GM12878 (cell line): ENCODE measurements at regions not wholly inside any gene's neighbourhood (a gene's known extent, or its start where the extent isn't known, plus 50 kb on each side); places are given as distances from the start of the nearest gene placed in this dataset.

ENCODE experiments used
- ATAC-seq: fragments of 200-7000 bp; cut with Tn5 transposase; 3 replicates; pipeline ENCODE4 v1.9.1; 2020; ENCODE audit warnings: mild to moderate bottlenecking, moderate library complexity
- BruUV-seq: library from RNA; stranded (reverse); fragments of 400-500 nt; replicated peaks from 2 replicates; lab custom pipeline; 2021; lab: Mats Ljungman, UMichigan
- CTCF ChIA-PET: fragments of 300-600 bp; sonication (Branson Sonifier 250); formaldehyde crosslinking; extraction: SDS; loops from one replicate; lab custom pipeline; 2021; ENCODE audit warnings: inconsistent platforms; lab: Yijun Ruan, JAX
- POLR2A ChIA-PET: fragments of 350-600 bp; formaldehyde crosslinking; extraction: SDS; loops from one replicate; lab custom pipeline; 2021; ENCODE audit warnings: inconsistent platforms; lab: Charles Lee
- RAD21 ChIA-PET: fragments of 300-600 bp; sonication (Branson Sonifier 250); formaldehyde crosslinking; loops from one replicate; lab custom pipeline; 2023; ENCODE audit warnings: antibody characterized with exemption; ENCODE audit not compliant: unreplicated experiment; lab: Charles Lee
- SMC1A ChIA-PET: fragments of 300-600 bp; sonication (Branson Sonifier 250); formaldehyde crosslinking; loops from one replicate; lab custom pipeline; 2023; ENCODE audit not compliant: unreplicated experiment, uncharacterized antibody; lab: Charles Lee
- DNase-seq: peaks from one replicate; pipeline ENCODE4 v3.0.0-alpha.2; 2011; ENCODE audit warnings: low read depth, low spot score
- FAIRE-seq: peaks from 3 replicates; lab custom pipeline; 2011; peaks lifted over from hg19 to GRCh38; lab: Jason Lieb, UNC
- H2AFZ ChIP-seq: 2 replicates; pipeline ENCODE4 v1.6.0; 2011; ENCODE audit warnings: low read depth, low read length, control low read depth; ENCODE audit not compliant: control insufficient read depth
- H3K27ac ChIP-seq: 2 replicates; pipeline ENCODE4 v1.5.1; 2011; ENCODE audit warnings: control low read depth; ENCODE audit not compliant: control insufficient read depth, insufficient read depth
- H3K27me3 ChIP-seq, 2 experiments: replicated peaks in 1 of 2; 2 replicates each; pipeline versions ENCODE4 v1.6.0 to v1.6.1; 2011; ENCODE audit warnings: low read length in 1 of 2; ENCODE audit not compliant: control insufficient read depth in 2 of 2, insufficient read depth in 2 of 2
- H3K36me3 ChIP-seq, 2 experiments: 2 replicates each; pipeline ENCODE4 v1.5.1; 2011; ENCODE audit warnings: low read length in 1 of 2; ENCODE audit not compliant: control insufficient read depth in 2 of 2, insufficient read depth in 2 of 2
- H3K4me1 ChIP-seq: 2 replicates; pipeline ENCODE4 v1.6.1; 2011; ENCODE audit warnings: mild to moderate bottlenecking, low read length, moderate library complexity, mixed read lengths; ENCODE audit not compliant: control insufficient read depth, insufficient read depth
- H3K4me2 ChIP-seq: 2 replicates; pipeline ENCODE4 v1.6.0; 2011; ENCODE audit warnings: control low read depth; ENCODE audit not compliant: control insufficient read depth, insufficient read depth
- H3K4me3 ChIP-seq: fragments of 200-600 bp; sonication (generic); 2 replicates; pipeline ENCODE4 v1.5.1; 2016
- H3K79me2 ChIP-seq: 2 replicates; pipeline ENCODE4 v1.6.0; 2011; ENCODE audit warnings: low read length; ENCODE audit not compliant: control insufficient read depth, insufficient read depth
- H3K9ac ChIP-seq: 2 replicates; pipeline ENCODE4 v1.8.0; 2011; ENCODE audit warnings: low read length, control low read depth, mixed read lengths; ENCODE audit not compliant: control insufficient read depth, insufficient read depth
- H3K9me3 ChIP-seq: replicated peaks from 3 replicates; pipeline ENCODE4 v1.5.1; 2011; ENCODE audit warnings: mild to moderate bottlenecking, low read length; ENCODE audit not compliant: control insufficient read depth, insufficient read depth
- H4K20me1 ChIP-seq: 2 replicates; pipeline ENCODE4 v1.6.0; 2011; ENCODE audit not compliant: control insufficient read depth, insufficient read depth
- CEBPB ChIP-seq, 2 experiments: fragments of 150-350 bp in 1 of 2; IDR thresholded peaks; 2 replicates each; pipeline ENCODE4 v1.6.1; 2012 to 2014; ENCODE audit warnings: low read depth in 2 of 2, low read length in 2 of 2, borderline replicate concordance in 1 of 2, inconsistent platforms in 1 of 2
- ESRRA ChIP-seq: IDR thresholded peaks from 2 replicates; pipeline ENCODE4 v1.6.1; 2012; ENCODE audit warnings: mild to moderate bottlenecking, low read length, improper control_type of control experiment
- GATAD2B ChIP-seq: fragments of 450-650 bp; conservative IDR thresholded peaks from 2 replicates; pipeline ENCODE4 v1.6.1; 2017; ENCODE audit warnings: low read depth, mild to moderate bottlenecking, moderate library complexity
- LARP7 ChIP-seq: fragments of 450-650 bp; IDR thresholded peaks from 2 replicates; pipeline ENCODE4 v1.6.1; 2017; ENCODE audit warnings: mild to moderate bottlenecking
- TCF3 ChIP-seq: IDR thresholded peaks from 2 replicates; pipeline ENCODE4 v1.6.1; 2012; ENCODE audit warnings: low read depth, mild to moderate bottlenecking, low read length, borderline replicate concordance; ENCODE audit not compliant: insufficient read depth
- ZNF622 ChIP-seq: fragments of 450-650 bp; IDR thresholded peaks from 2 replicates; pipeline ENCODE4 v1.6.1; 2017; ENCODE audit warnings: mild to moderate bottlenecking, inconsistent platforms
- WGBS: methylation state at CpG from one replicate; pipeline ENCODE4 v1.1.6; 2016; ENCODE audit warnings: low lambda C conversion rate; ENCODE audit not compliant: insufficient replicate concordance, insufficient coverage; ENCODE audit errors: missing lambda C conversion rate; 5-methylcytosine and 5-hydroxymethylcytosine counted together
- in situ Hi-C: fragments of 300-500 bp; cut with MboI; formaldehyde crosslinking; loops from 9 replicates; pipeline ENCODE4 v1.14.3; 2018; ENCODE audit warnings: mixed read lengths
- intact Hi-C: fragments of 100-400 bp; cut with micrococcal nuclease; formaldehyde crosslinking; loops from one replicate; pipeline ENCODE4 v1.14.2; 2022; ENCODE audit not compliant: unreplicated experiment
- TF ChIP-seq, protein P1 (sequence below): IDR thresholded peaks from 2 replicates; pipeline ENCODE4 v1.6.1; 2011; ENCODE audit warnings: borderline replicate concordance, low read depth, mild to moderate bottlenecking, moderate library complexity, low read length; ENCODE audit not compliant: insufficient read depth, poor library complexity, severe bottlenecking
- TF ChIP-seq, protein P2 (sequence below): fragments of 450-650 bp; IDR thresholded peaks from 2 replicates; pipeline ENCODE4 v1.6.1; 2017; ENCODE audit warnings: mild to moderate bottlenecking, moderate library complexity

DNA sequence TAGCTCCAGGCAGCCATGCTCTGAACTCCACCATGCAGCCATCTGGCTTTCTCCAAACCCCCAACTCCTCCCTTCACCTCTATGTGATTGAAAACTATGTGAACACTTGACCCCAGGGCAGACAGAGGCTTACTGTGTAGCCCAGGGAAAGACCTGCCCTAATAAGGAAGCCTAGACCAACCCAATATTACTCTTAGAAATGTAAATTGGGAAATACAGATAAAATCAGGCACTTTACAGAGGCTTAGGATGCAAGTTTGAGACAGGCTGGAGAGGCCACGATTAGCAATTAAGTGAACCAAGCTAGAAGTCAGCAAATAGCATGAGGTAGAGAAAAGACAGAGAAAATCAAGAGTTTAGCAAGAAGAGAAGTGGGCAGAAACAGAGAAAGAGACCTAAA lies 141.7 kb upstream of the ABCA1 start:
- Histone ChIP-seq H3K27me3 (no peaks in the 10 kb centered on the region), H3K36me3 (no peaks in the 10 kb centered on the region), H3K9ac (no peak overlapping the region), H3K4me1 (no peaks in the 10 kb centered on the region), H2AFZ (no peak overlapping the region), H3K4me2 (no peak overlapping the region), H3K9me3 (no peaks in the 10 kb centered on the region), H3K79me2 (no peaks in the 10 kb centered on the region), H4K20me1 (no peaks in the 10 kb centered on the region), H3K4me3 (no peak overlapping the region), H3K27ac (no peak overlapping the region)
- intact Hi-C loops: no loop called here
- WGBS: 12% methylated on average over 1 of the region's 1 CpG
- ATAC-seq (no peak), DNase-seq (no peak), FAIRE-seq (no peak)
- ChIA-PET RAD21 (no interaction called here), SMC1A (no interaction called here), CTCF (no interaction called here), POLR2A (no interaction called here)
- TF ChIP-seq, protein P1, sequence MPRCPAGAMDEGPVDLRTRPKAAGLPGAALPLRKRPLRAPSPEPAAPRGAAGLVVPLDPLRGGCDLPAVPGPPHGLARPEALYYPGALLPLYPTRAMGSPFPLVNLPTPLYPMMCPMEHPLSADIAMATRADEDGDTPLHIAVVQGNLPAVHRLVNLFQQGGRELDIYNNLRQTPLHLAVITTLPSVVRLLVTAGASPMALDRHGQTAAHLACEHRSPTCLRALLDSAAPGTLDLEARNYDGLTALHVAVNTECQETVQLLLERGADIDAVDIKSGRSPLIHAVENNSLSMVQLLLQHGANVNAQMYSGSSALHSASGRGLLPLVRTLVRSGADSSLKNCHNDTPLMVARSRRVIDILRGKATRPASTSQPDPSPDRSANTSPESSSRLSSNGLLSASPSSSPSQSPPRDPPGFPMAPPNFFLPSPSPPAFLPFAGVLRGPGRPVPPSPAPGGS: no peak
- TF ChIP-seq TCF3: no peak
- TF ChIP-seq ESRRA: no peak
- TF ChIP-seq, protein P2, sequence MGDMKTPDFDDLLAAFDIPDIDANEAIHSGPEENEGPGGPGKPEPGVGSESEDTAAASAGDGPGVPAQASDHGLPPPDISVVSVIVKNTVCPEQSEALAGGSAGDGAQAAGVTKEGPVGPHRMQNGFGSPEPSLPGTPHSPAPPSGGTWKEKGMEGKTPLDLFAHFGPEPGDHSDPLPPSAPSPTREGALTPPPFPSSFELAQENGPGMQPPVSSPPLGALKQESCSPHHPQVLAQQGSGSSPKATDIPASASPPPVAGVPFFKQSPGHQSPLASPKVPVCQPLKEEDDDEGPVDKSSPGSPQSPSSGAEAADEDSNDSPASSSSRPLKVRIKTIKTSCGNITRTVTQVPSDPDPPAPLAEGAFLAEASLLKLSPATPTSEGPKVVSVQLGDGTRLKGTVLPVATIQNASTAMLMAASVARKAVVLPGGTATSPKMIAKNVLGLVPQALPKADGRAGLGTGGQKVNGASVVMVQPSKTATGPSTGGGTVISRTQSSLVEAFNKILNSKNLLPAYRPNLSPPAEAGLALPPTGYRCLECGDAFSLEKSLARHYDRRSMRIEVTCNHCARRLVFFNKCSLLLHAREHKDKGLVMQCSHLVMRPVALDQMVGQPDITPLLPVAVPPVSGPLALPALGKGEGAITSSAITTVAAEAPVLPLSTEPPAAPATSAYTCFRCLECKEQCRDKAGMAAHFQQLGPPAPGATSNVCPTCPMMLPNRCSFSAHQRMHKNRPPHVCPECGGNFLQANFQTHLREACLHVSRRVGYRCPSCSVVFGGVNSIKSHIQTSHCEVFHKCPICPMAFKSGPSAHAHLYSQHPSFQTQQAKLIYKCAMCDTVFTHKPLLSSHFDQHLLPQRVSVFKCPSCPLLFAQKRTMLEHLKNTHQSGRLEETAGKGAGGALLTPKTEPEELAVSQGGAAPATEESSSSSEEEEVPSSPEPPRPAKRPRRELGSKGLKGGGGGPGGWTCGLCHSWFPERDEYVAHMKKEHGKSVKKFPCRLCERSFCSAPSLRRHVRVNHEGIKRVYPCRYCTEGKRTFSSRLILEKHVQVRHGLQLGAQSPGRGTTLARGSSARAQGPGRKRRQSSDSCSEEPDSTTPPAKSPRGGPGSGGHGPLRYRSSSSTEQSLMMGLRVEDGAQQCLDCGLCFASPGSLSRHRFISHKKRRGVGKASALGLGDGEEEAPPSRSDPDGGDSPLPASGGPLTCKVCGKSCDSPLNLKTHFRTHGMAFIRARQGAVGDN: no peak
- TF ChIP-seq CEBPB (IDR thresholded peaks at IDR 0.05; ENCODE audit: borderline replicate concordance in 1 of 2, low read depth in 2 of 2, low read length in 2 of 2): no peak
- no peak for TF ChIP-seq GATAD2B
- TF ChIP-seq ZNF622: no peak
- no peak for TF ChIP-seq LARP7
- no TSS peak for BruUV-seq
- in situ Hi-C loops: no loop called here
